ENCODE measurements at regions not wholly inside any gene's neighbourhood (a gene's known extent, or its start where the extent isn't known, plus 50 kb on each side); places are given as distances from the start of the nearest gene placed in this dataset.

DNA sequence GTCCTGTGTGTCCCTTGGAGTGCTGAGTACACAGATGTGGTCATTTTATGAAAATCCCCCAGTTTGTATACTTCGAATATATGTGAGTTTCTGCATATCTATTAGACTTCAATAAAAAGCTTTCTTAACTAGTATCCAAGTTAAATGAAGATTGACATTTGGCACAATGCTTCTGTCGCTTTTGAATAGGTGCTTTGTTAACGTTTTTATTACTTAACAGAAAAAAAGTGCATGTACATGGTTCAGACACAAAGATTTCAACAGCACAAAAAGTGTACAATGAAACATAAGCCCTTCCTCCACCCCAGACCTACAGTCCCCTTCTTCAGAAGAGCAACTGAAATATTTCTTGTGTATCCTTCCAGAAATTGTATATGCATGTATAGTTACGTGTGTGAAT is 427.4 kb upstream of the PROK2 start:
- H3K4me3 Mint-ChIP-seq, result no peak overlapping the region
- no peak overlapping the region for H3K27ac Mint-ChIP-seq
- ATAC-seq (replicated peaks), result no peak
- no peaks in the 10 kb centered on the region for H3K36me3 Mint-ChIP-seq (ENCODE audit: low read depth)
- H3K27me3 Mint-ChIP-seq, result peaks cover 9% of the 10 kb centered on the region
- no peaks in the 10 kb centered on the region for H3K9me3 Mint-ChIP-seq
- no peaks in the 10 kb centered on the region for H3K4me1 Mint-ChIP-seq

- ATAC-seq (replicated peaks), result no peak
- Mint-ChIP-seq H3K9me3 (no peaks in the 10 kb centered on the region), H3K27ac (no peak overlapping the region), H3K27me3 (peaks cover 7% of the 10 kb centered on the region), H3K4me1 (no peaks in the 10 kb centered on the region), H3K4me3 (no peak overlapping the region), H3K36me3 (ENCODE audit: low read depth) (no peaks in the 10 kb centered on the region)
Observed at GRCh38 chr3:72210261-72210660, 425.3 kb upstream of the PROK2 start.

- H3K4me3 Mint-ChIP-seq, result no peak overlapping the region
- H3K27ac Mint-ChIP-seq, result no peak overlapping the region
- peaks cover 6% of the 10 kb centered on the region for H3K9me3 Mint-ChIP-seq
- H3K27me3 Mint-ChIP-seq, result peaks cover 25% of the 10 kb centered on the region
- H3K4me1 Mint-ChIP-seq, result no peaks in the 10 kb centered on the region
- H3K36me3 Mint-ChIP-seq (ENCODE audit: low read depth), result no peaks in the 10 kb centered on the region
- ATAC-seq (replicated peaks), result no peak
Observed at GRCh38 chr3:72205297-72205826, 420.4 kb upstream of the PROK2 start.

GRCh38 chr3:72204452-72204851 is 419.5 kb upstream of the PROK2 start:
- ATAC-seq (replicated peaks), result no peak
- Mint-ChIP-seq H3K27ac (no peak overlapping the region), H3K4me3 (no peak overlapping the region), H3K9me3 (peaks cover 6% of the 10 kb centered on the region), H3K27me3 (peaks cover 33% of the 10 kb centered on the region), H3K36me3 (ENCODE audit: low read depth) (no peaks in the 10 kb centered on the region), H3K4me1 (no peaks in the 10 kb centered on the region)

GRCh38 chr3:72203613-72204349 is 418.8 kb upstream of the PROK2 start:
- peaks cover 32% of the 10 kb centered on the region for H3K27me3 Mint-ChIP-seq
- peaks cover 9% of the 10 kb centered on the region for H3K9me3 Mint-ChIP-seq
- no peak overlapping the region for H3K27ac Mint-ChIP-seq
- no peaks in the 10 kb centered on the region for H3K4me1 Mint-ChIP-seq
- ATAC-seq (replicated peaks), result no peak
- no peak overlapping the region for H3K4me3 Mint-ChIP-seq
- no peaks in the 10 kb centered on the region for H3K36me3 Mint-ChIP-seq (ENCODE audit: low read depth)

DNA sequence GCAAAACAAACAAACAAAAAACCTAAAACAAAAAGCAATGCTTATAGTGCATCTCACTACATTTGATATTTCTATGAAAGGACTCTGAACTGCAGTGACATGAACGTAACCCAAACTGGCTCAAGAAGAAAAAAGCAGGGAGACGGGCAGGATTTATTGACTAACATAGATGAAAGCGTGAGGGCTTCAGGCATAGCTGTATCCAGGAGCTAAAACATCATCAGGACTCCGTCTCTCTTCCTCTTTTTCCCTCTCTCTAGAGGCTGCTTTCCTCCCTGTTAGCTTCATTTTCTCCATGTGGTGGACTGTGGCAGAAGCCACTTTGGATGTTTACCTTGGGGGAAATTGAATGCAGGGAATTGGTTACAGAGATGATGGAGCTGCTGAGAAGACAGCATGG is 418.2 kb upstream of the PROK2 start:
- Mint-ChIP-seq H3K4me3 (no peak overlapping the region), H3K27me3 (peaks cover 32% of the 10 kb centered on the region)

DNA sequence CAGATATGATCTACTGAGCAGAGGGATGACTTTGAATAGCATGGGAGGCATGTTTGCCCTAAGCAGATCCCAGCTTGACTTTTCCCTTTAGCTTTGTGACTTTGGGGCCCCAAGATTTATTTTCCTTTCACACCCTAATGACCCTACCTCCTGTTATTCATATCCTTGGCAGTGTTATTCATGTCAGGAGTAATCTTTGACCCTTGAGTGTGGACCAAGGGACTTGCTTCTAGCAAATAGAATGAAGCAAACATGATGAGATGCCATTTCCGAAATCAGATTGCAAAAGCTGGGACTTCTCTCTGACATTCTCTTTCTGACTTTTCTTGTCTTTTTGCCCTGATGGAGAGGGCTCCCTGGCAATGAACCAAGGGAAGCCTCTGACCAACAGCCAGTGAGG is 415.4 kb upstream of the PROK2 start:
- no peak for ATAC-seq (replicated peaks)
- H3K27me3 Mint-ChIP-seq, result peaks cover 30% of the 10 kb centered on the region
- no peaks in the 10 kb centered on the region for H3K36me3 Mint-ChIP-seq (ENCODE audit: low read depth)
- no peaks in the 10 kb centered on the region for H3K4me1 Mint-ChIP-seq
- H3K9me3 Mint-ChIP-seq, result peaks cover 9% of the 10 kb centered on the region
- no peak overlapping the region for H3K4me3 Mint-ChIP-seq
- no peak overlapping the region for H3K27ac Mint-ChIP-seq

More for the DNA sequence above, 418.2 kb upstream of the PROK2 start:
- H3K36me3 Mint-ChIP-seq (ENCODE audit: low read depth), result no peaks in the 10 kb centered on the region
- no peak overlapping the region for H3K27ac Mint-ChIP-seq
- peaks cover 9% of the 10 kb centered on the region for H3K9me3 Mint-ChIP-seq
- no peaks in the 10 kb centered on the region for H3K4me1 Mint-ChIP-seq
- no peak for ATAC-seq (replicated peaks)

DNA sequence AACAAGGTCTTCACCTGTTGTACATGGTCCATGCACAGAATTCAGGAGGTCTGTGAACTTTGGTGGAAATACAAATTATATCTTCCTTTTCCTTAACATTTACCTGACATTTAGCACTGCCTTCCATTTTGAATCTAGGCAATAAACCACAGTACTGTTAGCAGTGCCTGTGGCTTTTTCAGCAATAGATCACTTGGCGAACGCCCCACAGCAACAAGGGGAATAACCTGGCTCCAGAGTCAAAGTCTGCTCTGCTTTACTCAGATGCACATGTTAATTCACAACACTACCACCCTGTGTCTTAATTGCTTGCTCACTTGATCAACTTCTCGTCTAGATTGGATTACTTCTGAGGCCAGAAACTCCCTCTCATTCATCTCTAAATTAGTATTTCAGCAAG is 414.6 kb upstream of the PROK2 start:
- H3K27ac Mint-ChIP-seq, result no peak overlapping the region
- H3K4me1 Mint-ChIP-seq, result no peaks in the 10 kb centered on the region
- H3K27me3 Mint-ChIP-seq, result peaks cover 25% of the 10 kb centered on the region
- H3K36me3 Mint-ChIP-seq (ENCODE audit: low read depth), result no peaks in the 10 kb centered on the region
- H3K9me3 Mint-ChIP-seq, result peaks cover 9% of the 10 kb centered on the region
- no peak for ATAC-seq (replicated peaks)
- no peak overlapping the region for H3K4me3 Mint-ChIP-seq

- Mint-ChIP-seq H3K9me3 (peaks cover 3% of the 10 kb centered on the region), H3K4me1 (no peaks in the 10 kb centered on the region), H3K27me3 (peaks cover 18% of the 10 kb centered on the region), H3K27ac (no peak overlapping the region), H3K36me3 (ENCODE audit: low read depth) (no peaks in the 10 kb centered on the region), H3K4me3 (no peak overlapping the region)
- no peak for ATAC-seq (replicated peaks)
Observed at GRCh38 chr3:72196377-72196929, 411.5 kb upstream of the PROK2 start.

- Mint-ChIP-seq H3K36me3 (ENCODE audit: low read depth) (no peaks in the 10 kb centered on the region), H3K4me3 (no peak overlapping the region), H3K27me3 (peaks cover 18% of the 10 kb centered on the region), H3K27ac (no peak overlapping the region), H3K9me3 (peaks cover 3% of the 10 kb centered on the region), H3K4me1 (no peaks in the 10 kb centered on the region)
- ATAC-seq (replicated peaks), result no peak
Observed at GRCh38 chr3:72195895-72196294, 410.9 kb upstream of the PROK2 start.

DNA sequence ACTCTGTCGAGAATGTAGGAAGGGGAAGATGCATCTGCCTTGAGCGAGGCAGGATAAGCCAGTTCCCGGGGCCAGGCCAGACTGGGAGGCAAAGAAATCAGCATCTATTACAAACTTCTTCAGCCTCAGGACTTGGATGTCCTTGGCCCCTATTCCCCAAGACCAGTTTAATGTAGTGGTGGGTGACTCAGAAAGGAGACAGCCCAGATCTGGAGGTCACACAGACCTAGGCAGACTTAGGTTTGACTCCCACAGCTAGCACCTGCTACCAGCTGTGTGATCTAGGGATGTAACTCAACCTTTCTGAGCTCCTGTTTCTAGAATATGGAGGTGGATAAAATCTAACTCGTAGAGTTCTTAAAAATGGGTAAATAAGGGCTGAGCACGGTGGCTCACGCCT is 409.5 kb upstream of the PROK2 start:
- H3K27ac Mint-ChIP-seq, result no peak overlapping the region
- H3K27me3 Mint-ChIP-seq, result peaks cover 11% of the 10 kb centered on the region
- no peak for ATAC-seq (replicated peaks)
- H3K36me3 Mint-ChIP-seq (ENCODE audit: low read depth), result no peaks in the 10 kb centered on the region
- no peaks in the 10 kb centered on the region for H3K4me1 Mint-ChIP-seq
- H3K9me3 Mint-ChIP-seq, result peaks cover 2% of the 10 kb centered on the region
- H3K4me3 Mint-ChIP-seq, result no peak overlapping the region

GRCh38 chr3:72193771-72194430 is 409.0 kb upstream of the PROK2 start:
- no peak overlapping the region for H3K27ac Mint-ChIP-seq
- no peaks in the 10 kb centered on the region for H3K9me3 Mint-ChIP-seq
- H3K36me3 Mint-ChIP-seq (ENCODE audit: low read depth), result no peaks in the 10 kb centered on the region
- H3K27me3 Mint-ChIP-seq, result peaks cover 7% of the 10 kb centered on the region
- no peaks in the 10 kb centered on the region for H3K4me1 Mint-ChIP-seq
- ATAC-seq (replicated peaks), result no peak
- H3K4me3 Mint-ChIP-seq, result no peak overlapping the region

DNA sequence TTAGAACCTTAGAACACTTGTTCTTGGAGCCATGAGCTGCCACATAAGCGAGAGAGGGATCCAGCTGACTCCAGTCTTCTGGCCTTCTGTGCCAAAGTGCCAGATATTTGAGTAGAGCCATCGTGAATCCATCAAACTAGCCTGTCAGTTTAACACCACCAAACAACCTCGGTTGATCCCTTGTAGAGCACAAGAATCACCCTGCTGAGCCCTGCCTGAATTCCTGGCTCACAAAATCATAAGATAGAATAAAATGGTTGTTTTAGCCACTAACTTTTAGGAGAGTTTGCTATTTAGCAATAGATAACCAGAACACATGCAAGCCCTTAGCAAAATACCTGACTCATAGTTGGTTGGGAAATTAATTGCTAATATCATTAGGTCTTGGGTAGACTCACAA is 407.6 kb upstream of the PROK2 start:
- H3K27me3 Mint-ChIP-seq, result peaks cover 7% of the 10 kb centered on the region
- no peak for ATAC-seq (replicated peaks)
- H3K4me1 Mint-ChIP-seq, result no peaks in the 10 kb centered on the region
- H3K9me3 Mint-ChIP-seq, result no peaks in the 10 kb centered on the region
- H3K4me3 Mint-ChIP-seq, result no peak overlapping the region
- H3K27ac Mint-ChIP-seq, result no peak overlapping the region
- no peaks in the 10 kb centered on the region for H3K36me3 Mint-ChIP-seq (ENCODE audit: low read depth)

DNA sequence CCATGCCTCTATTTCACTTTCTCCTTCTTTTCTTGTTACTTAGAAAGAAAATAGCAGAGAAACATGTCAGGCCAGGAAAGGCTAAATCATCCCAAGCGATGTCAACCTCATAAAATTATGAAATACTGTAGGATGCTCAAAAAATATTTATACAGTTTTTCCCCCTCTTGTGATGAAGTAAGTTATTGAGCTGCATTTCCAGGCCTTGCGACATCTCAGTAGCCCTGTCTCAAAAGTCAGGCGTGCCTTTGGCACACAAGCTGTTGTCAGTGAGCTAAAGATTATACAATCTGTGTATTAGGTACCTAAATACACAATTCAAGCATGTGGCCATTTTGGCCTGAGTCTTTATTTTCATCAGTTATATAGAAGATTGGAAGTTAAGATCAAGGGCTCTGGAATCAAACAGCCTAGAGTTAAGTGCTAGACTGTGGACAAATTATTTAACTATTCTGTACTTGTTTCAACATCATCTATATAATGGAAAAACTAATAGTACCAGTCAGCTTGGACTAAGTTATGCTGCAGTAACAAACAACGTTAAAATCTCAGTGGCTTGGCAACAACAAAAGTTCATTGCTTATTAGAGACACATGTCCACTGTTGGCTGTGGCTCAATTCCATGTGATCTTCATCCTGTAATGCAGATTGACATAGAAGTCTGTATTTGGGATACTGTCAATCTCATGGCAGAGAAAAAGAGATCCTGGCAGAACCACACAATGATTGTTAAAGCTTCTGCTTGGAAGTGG is 406.4 kb upstream of the PROK2 start:
- Mint-ChIP-seq H3K4me3 (no peak overlapping the region), H3K4me1 (peaks cover 4% of the 10 kb centered on the region), H3K27me3 (peaks cover 7% of the 10 kb centered on the region), H3K9me3 (no peaks in the 10 kb centered on the region), H3K27ac (no peak overlapping the region), H3K36me3 (ENCODE audit: low read depth) (no peaks in the 10 kb centered on the region)
- ATAC-seq (replicated peaks), result no peak

All from activated T-helper 17 cell treated with anti-CD3 and anti-CD28 coated beads, Interleukin-2, amount 50 U/mL, for 72 hours (primary cell).